ENCODE measurements at regions not wholly inside any gene's neighbourhood (a gene's known extent, or its start where the extent isn't known, plus 50 kb on each side); places are given as distances from the start of the nearest gene placed in this dataset.

DNA sequence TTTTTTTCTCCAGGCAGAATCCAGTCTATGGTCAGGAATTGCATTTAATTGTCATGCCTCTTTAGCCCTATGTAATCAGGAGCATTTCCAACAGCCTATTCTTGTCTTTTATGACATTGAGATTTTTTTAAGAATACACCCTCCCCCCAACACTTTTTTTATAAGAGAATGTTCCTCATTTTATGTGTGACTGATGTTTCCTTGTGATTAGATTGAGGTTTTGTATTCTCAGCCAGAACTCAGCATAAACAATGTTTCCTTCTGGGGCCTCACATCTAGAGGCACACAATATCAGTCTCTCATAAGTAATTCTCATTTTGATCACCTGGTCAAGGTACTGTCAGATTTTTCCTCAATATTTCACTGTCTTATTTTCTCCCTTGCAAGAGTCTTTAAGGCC, 193.4 kb upstream of the PDE1C start:
- DNase-seq: no peak

DNA sequence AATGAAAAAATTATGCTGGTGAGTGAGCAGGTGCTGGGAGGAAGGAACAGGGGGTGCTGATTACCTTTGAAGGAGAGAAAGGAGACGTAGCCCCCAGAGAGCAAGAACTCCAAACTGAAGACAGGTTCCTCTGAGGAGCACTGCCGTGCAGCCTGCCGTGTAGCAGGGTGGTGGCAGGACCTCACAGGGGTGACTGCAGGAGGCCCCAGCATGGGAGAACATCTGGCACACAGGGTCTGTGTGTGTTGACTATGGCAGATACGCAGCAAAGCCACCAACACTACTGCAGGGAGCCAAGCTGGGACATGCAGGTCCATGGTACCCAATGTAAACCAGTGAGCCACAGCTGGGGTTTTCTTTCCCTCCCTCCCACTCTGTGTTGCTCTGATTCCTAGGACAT, 192.1 kb upstream of the PDE1C start:
- DNase-seq: no peak

DNA sequence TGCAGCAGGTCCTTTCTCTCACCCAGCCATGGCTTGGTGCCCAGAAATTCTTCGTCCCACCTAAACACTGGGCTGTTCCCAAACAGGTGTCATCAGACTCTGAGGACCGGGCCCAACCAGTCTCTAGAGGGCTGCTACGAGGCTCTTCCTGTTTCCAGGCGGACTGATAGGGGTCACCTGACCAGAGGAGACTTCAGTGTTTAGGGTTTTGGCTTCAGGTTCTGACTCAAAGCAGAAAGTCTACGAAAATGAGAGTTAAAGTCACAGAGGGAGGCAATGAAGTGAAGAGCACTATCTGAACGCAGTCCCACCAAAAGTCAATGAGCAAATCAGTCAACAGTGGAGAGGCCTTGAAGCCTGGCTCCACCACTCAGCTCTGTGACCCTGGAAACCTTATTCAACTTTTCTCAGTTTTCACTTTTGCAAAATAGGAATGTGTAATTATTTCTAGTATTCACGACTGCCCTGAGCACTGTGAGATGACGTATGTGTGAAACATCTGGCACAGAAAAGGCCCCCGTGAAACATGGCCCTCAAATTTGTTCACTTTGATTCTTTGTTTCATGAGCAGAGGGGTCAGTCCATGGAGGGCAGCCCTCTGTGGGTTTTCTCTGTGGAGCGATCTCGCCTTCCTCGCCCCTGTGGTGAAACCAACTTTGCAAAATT, 189.9 kb upstream of the PDE1C start:
- no peak for DNase-seq

DNA sequence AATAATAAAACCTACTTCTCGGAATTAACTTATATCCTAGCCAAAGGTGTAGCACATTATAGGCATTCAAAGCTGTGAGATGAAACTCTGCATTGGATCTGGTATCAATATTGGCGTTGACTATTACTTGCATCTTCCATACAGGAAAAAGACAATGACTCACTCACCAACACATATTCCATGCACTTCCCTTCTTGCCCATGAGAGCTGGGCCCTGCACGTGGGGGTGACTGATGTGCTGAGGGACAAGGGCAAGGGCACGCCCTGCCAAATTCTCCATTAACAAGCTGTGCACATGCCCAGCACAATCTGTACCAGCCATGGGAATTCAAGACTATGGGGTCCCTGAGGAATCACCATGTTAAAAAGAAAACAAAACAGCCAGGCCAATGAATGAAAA, 188.1 kb upstream of the PDE1C start:
- no peak for DNase-seq

GRCh38 chr7:32257621-32258020, 187.4 kb upstream of the PDE1C start:
- no peak for DNase-seq

GRCh38 chr7:32256811-32257210, 186.6 kb upstream of the PDE1C start:
- no peak for DNase-seq

GRCh38 chr7:32256376-32256775, 186.2 kb upstream of the PDE1C start:
- no peak for DNase-seq

GRCh38 chr7:32255036-32255435, 184.8 kb upstream of the PDE1C start:
- DNase-seq: no peak

DNA sequence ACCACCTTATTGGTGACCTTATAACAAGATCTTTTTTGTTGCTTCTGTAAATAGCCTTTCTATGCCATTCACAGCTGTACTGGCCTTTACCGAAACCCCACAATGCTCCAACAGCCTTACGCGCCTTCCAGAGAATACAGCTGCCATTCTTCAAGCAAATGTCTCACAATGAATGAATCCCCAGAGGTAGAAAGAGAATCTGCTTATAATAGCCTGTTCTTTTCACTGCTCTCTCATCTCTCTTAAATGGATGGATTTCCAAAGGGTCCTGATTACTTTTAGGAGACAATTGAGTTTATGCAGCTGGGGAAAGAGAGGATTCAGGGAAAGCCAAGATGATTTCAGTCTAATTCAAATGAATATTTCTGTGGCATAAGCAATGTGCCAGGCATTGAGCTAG, 183.1 kb upstream of the PDE1C start:
- no peak for DNase-seq

DNA sequence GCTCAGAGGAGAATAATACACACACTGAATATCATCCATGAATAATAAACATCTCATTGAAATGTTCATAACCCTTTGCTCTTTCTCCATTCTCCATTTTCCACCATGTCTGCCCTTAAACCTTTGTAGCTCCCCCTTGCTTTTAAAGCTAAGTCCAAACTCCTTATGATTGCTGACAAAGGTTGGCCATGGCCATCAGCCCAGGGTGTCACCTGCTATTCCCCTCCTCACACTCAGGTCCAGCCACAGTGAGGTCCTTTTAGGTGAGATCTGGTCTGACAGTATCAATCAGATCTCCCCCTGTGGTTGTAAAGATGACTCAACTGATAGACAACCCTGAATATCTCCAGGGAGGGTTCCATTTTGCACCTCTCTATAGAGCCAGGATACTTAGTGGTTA, 181.5 kb upstream of the PDE1C start:
- no peak for DNase-seq

- DNase-seq: no peak
Measured at GRCh38 chr7:32250471-32251260, 180.5 kb upstream of the PDE1C start.

GRCh38 chr7:32250003-32250402, 179.8 kb upstream of the PDE1C start:
- no peak for DNase-seq

- no peak for DNase-seq
Measured at GRCh38 chr7:32248522-32248921, 178.3 kb upstream of the PDE1C start.

DNA sequence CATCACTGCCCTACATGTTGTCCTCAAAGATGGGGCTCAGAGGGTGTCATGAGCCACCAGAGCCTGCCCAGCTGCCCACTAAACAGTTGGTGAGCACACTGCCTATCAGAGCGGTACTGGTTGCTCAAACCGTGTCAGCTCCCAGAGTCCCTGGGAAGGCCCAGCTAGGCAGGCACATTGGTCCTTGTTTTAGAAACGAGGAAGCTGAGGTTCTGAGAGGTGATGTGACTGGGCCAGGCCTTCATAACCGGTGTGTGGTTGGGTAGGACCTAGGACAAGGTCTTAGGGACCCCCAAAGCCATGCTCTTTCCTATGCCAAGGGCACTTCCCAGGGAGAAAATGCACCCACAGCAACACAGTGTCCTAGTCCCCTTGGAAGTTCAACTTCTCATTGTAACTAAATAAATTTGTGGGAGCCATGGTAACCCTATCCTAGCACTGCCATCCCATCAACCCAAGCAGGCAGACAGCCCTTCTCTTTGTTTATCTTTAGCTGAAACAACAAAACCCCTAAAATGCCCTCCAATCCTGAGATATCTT, 174.7 kb upstream of the PDE1C start:
- DNase-seq: no peak

DNA sequence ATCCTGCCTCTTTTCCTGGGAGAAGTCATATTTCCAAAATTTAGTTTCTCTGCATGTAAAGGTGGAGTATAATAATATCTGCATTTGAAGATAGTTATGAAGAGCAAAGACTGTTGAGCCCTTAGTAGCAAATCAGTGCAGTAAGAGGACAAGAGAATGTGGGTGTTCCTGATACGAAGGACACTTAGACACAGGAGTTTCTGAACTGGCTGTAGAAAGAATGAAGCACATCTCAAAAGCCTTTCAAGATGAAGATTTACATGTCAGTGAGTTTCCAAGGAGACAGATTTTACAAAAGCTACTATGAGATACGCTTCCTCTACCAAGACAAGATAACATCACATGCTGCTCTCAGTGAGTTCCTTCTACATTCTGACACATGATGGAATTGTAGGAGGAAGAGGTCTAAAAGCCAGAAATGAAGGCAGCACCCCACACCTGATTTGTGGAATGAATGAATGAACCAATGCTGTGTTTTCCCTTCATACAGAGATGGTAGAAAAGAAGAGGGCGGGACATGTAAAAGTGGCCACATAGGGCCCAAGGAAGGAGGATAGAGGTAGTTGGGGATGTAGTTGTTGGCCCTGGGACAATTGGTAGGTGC, 173.6 kb upstream of the PDE1C start:
- no peak for DNase-seq

GRCh38 chr7:32242436-32242835, 172.2 kb upstream of the PDE1C start:
- no peak for DNase-seq

DNA sequence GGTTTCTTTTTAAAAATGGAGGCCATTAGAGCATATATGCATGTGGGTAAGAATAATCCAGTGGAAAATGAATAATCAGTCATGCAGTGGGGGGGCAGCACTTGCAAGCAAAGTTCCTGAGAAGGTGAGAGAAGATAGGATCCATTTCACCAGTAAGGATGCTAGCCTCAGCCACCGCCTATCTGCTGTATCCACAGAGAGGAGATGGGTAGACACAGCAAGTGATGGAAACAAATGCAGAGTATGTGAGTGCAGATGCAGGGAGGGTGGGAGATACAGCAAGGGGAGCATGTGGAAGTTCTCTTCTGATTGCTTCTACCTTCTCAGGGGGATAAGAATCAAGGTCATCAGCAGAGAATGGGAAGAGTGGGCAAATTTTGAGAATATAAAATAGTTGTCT, 171.4 kb upstream of the PDE1C start:
- DNase-seq: no peak

DNA sequence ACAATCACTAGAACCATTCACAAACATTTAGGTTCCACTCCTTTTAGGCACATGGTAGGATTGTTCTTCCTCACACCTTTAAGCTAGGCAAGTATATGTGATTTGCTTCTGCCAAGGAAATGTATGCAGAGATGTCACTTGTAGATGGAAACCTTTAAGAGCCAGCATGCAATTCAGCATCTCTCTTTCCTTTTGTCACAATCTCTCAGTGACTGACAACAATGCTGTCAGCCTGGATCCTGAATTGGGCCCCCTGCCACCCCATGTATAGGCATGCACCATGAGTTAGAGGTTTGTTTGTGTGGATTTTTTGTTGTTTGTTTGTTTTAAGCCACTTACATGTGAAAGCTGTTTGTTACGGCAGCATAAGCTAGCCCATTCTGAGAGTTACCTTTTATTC, 169.6 kb upstream of the PDE1C start:
- no peak for DNase-seq

DNA sequence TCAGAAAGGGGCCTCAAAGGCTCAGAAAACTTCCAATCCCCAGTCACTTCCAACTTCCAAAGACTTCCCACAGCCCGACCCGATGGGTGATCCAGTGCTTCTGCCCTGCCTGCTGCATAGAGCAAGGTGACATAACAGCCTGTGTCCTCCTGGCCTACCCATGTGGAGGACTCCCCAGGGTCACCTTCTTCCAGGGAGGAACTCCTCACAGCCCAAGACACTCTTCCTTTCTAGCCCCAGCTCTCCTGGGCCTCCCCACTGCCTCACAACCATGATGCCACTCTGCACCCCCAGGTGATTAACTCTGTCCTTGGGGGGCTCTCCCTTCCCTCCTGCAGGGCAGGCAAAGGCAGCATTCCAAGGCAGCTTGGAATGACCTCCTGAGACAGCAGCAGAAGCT, 158.4 kb upstream of the PDE1C start:
- DNase-seq: no peak

DNA sequence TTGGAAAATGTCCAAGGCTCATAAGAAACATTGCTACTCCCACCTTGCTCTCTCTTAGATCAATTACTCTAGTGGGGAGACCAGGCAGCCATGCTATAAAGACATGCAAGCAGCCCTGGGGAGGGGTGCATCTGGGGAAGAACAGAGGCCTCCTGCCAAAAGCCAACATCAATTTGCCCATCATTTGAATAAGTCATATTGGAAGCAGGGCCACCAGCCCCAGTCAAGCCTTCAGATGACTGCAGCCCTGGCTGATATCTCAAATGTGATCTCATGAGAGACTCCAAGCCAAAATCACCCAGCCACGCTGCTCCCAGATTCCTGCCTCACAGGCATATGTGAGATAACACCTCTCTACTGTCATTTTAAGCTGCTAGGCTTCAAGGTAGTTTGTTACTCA, 157.5 kb upstream of the PDE1C start:
- DNase-seq: no peak

GRCh38 chr7:32224276-32224675, 154.1 kb upstream of the PDE1C start:
- no peak for DNase-seq

DNA sequence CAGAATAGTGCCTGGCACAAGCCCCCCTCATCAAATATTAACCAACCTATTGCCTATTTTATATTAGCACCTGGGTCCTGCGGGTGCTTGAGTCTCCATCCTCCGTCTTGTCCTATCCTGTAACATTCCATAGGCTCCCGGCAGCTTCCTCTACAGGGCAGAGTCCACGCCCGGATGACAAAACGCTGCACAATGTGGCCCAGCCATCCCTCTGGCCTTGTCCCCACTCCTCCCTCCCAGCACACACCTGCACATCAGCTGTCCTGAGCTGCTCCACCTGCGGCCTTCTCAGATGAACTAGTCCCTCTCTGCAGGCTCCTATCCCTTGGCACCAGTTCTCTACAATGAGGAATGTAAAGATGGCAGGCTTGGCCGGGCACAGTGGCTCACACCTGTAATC, 153.5 kb upstream of the PDE1C start:
- no peak for DNase-seq

DNA sequence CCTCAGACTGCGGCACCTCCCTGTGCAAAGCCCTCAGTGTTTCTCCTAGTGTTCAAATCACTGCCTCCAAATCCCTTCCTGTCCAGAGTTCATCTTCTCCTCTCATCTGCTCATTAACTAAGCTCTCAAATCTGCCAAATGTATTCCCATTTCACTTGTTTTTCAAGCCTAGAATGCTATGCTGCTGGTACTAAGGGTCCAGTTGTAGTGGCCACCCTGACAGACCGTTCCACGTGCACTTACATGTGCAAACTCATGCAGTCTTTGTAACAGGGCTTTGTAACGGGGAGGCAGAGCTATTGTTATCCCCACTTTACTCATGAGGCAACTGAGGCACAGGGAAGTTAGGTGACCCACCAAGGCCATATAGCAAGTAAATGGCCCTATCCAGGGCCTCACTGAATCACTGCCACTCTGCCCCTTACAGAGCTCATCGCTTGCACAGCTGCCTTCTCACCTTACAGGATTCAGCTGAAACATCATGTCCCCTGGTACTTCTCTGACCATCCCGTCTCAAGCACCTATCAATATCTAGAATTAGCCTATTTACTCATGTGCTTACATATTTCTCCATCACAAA, 153.0 kb upstream of the PDE1C start:
- DNase-seq: no peak

All from left hindlimb (tissue), 1 donor.